HEK293 (cell line): ENCODE measurements at regions not wholly inside any gene's neighbourhood (a gene's known extent, or its start where the extent isn't known, plus 50 kb on each side); places are given as distances from the start of the nearest gene placed in this dataset.

Experiments
- CTCF ChIA-PET: fragments of 350-600 bp; formaldehyde crosslinking; extraction: SDS; loops from one replicate; lab custom pipeline; 2021; ENCODE audit warnings: antibody characterized with exemption; lab: Yijun Ruan, JAX
- POLR2A ChIA-PET: fragments of 300-600 bp; formaldehyde crosslinking; extraction: SDS; loops from one replicate; lab custom pipeline; 2020; ENCODE audit warnings: antibody characterized with exemption, inconsistent platforms; lab: Yijun Ruan, JAX
- H3K27ac ChIP-seq: fragments of 200-500 bp; sonication (Bioruptor generic); 2 replicates; pipeline ENCODE4 v1.5.1; 2014; ENCODE audit warnings: low read depth, low read length, control low read depth, inconsistent platforms; ENCODE audit errors: extremely low read depth
- H3K36me3 ChIP-seq, 2 experiments: fragments of 200-500 bp in 1 of 2; sonication (Bioruptor generic) in 1 of 2; 1 replicate in 1 of 2; 2 replicates in 1 of 2; pipeline ENCODE4 v1.5.1; 2014 to 2017; ENCODE audit warnings: inconsistent platforms in 2 of 2, low read length in 2 of 2; ENCODE audit not compliant: control insufficient read depth in 2 of 2, insufficient read depth in 1 of 2
- H3K4me1 ChIP-seq: fragments of 200-500 bp; sonication (Bioruptor generic); 2 replicates; pipeline ENCODE4 v1.5.1; 2014; ENCODE audit warnings: mild to moderate bottlenecking, low read length, inconsistent platforms; ENCODE audit not compliant: control insufficient read depth, insufficient read depth
- H3K4me3 ChIP-seq: 2 replicates; pipeline ENCODE4 v1.5.1; 2011; ENCODE audit warnings: low read depth, mild to moderate bottlenecking, control low read depth, low read length, moderate library complexity
- H3K9me3 ChIP-seq: fragments of 200-500 bp; sonication (Bioruptor generic); 2 replicates; pipeline ENCODE4 v1.5.1; 2014; ENCODE audit warnings: low read depth, low read length, inconsistent platforms; ENCODE audit not compliant: control insufficient read depth, insufficient read depth
- ATF2 ChIP-seq: fragments of 450-650 bp; formaldehyde crosslinking; IDR thresholded peaks from 2 replicates; pipeline ENCODE4 v1.5.1; 2016; ENCODE audit warnings: missing biosample characterization, missing genetic modification characterization, low read depth
- HOXD13 ChIP-seq: sonication (generic); formaldehyde crosslinking; IDR thresholded peaks from 2 replicates; pipeline ENCODE4 v1.8.0; 2022; ENCODE audit warnings: missing genetic modification reagents, borderline replicate concordance
- MYNN ChIP-seq: fragments of 450-650 bp; formaldehyde crosslinking; IDR thresholded peaks from 2 replicates; pipeline ENCODE4 v1.5.1; 2016; ENCODE audit warnings: missing biosample characterization, missing genetic modification characterization, borderline replicate concordance
- MZF1 ChIP-seq: fragments of 450-650 bp; formaldehyde crosslinking; IDR thresholded peaks from 2 replicates; pipeline ENCODE4 v1.5.1; 2017; ENCODE audit warnings: missing biosample characterization, missing genetic modification characterization, borderline replicate concordance
- OVOL3 ChIP-seq: fragments of 450-650 bp; formaldehyde crosslinking; IDR thresholded peaks from 2 replicates; pipeline ENCODE4 v1.5.1; 2016; ENCODE audit warnings: missing biosample characterization, missing genetic modification characterization
- RBAK ChIP-seq: fragments of 450-650 bp; formaldehyde crosslinking; IDR thresholded peaks from 2 replicates; pipeline ENCODE4 v1.5.1; 2016; ENCODE audit warnings: missing biosample characterization, missing genetic modification characterization
- TRIM28 ChIP-seq: IDR thresholded peaks from 2 replicates; pipeline ENCODE4 v1.6.1; 2011; ENCODE audit warnings: low read length, control low read depth, borderline replicate concordance
- ZBTB21 ChIP-seq: fragments of 450-650 bp; formaldehyde crosslinking; IDR thresholded peaks from 2 replicates; pipeline ENCODE4 v1.5.1; 2017; ENCODE audit warnings: missing biosample characterization, missing genetic modification characterization
- ZBTB48 ChIP-seq: fragments of 450-650 bp; formaldehyde crosslinking; IDR thresholded peaks from 2 replicates; pipeline ENCODE4 v1.5.1; 2016; ENCODE audit warnings: missing biosample characterization, missing genetic modification characterization
- ZBTB7A ChIP-seq: fragments of 450-650 bp; formaldehyde crosslinking; IDR thresholded peaks from 2 replicates; pipeline ENCODE4 v1.5.1; 2016; ENCODE audit warnings: low read depth, missing biosample characterization, missing genetic modification characterization
- ZBTB8A ChIP-seq: fragments of 450-650 bp; formaldehyde crosslinking; IDR thresholded peaks from 2 replicates; pipeline ENCODE4 v1.5.1; 2016; ENCODE audit warnings: missing biosample characterization, missing genetic modification characterization
- ZIC2 ChIP-seq: fragments of 450-650 bp; formaldehyde crosslinking; IDR thresholded peaks from 2 replicates; pipeline ENCODE4 v1.5.1; 2016; ENCODE audit warnings: missing biosample characterization, missing genetic modification characterization
- ZNF148 ChIP-seq: fragments of 450-650 bp; formaldehyde crosslinking; IDR thresholded peaks from 2 replicates; pipeline ENCODE4 v1.5.0; 2017; ENCODE audit warnings: missing biosample characterization, missing genetic modification characterization, borderline replicate concordance
- ZNF175 ChIP-seq: fragments of 450-650 bp; formaldehyde crosslinking; IDR thresholded peaks from 2 replicates; pipeline ENCODE4 v1.5.1; 2016; ENCODE audit warnings: missing biosample characterization, missing genetic modification characterization
- ZNF18 ChIP-seq: fragments of 450-650 bp; formaldehyde crosslinking; IDR thresholded peaks from 2 replicates; pipeline ENCODE4 v1.5.1; 2016; ENCODE audit warnings: missing biosample characterization, missing genetic modification characterization
- ZNF2 ChIP-seq: fragments of 450-650 bp; formaldehyde crosslinking; IDR thresholded peaks from 2 replicates; pipeline ENCODE4 v1.5.1; 2016; ENCODE audit warnings: missing biosample characterization, missing genetic modification characterization
- ZNF239 ChIP-seq: fragments of 450-650 bp; formaldehyde crosslinking; IDR thresholded peaks from 2 replicates; pipeline ENCODE4 v1.5.1; 2016; ENCODE audit warnings: missing biosample characterization, missing genetic modification characterization
- ZNF248 ChIP-seq: fragments of 450-650 bp; formaldehyde crosslinking; IDR thresholded peaks from 2 replicates; pipeline ENCODE4 v1.5.1; 2017; ENCODE audit warnings: missing biosample characterization, missing genetic modification characterization
- ZNF266 ChIP-seq: fragments of 450-650 bp; formaldehyde crosslinking; IDR thresholded peaks from 2 replicates; pipeline ENCODE4 v1.5.1; 2016; ENCODE audit warnings: missing biosample characterization, missing genetic modification characterization, low read depth
- ZNF37A ChIP-seq: fragments of 450-650 bp; IDR thresholded peaks from 2 replicates; pipeline ENCODE4 v1.5.1; 2018; ENCODE audit warnings: missing biosample characterization, missing genetic modification characterization
- ZNF391 ChIP-seq: fragments of 450-650 bp; formaldehyde crosslinking; IDR thresholded peaks from 2 replicates; pipeline ENCODE4 v1.5.1; 2016; ENCODE audit warnings: low read depth, missing biosample characterization, missing genetic modification characterization, borderline replicate concordance
- ZNF416 ChIP-seq: fragments of 450-650 bp; formaldehyde crosslinking; IDR thresholded peaks from 2 replicates; pipeline ENCODE4 v1.5.1; 2016; ENCODE audit warnings: missing biosample characterization, missing genetic modification characterization
- ZNF561 ChIP-seq: fragments of 450-650 bp; IDR thresholded peaks from 2 replicates; pipeline ENCODE4 v1.5.1; 2018; ENCODE audit warnings: missing biosample characterization, missing genetic modification characterization, borderline replicate concordance
- ZNF610 ChIP-seq: fragments of 450-650 bp; formaldehyde crosslinking; IDR thresholded peaks from 2 replicates; pipeline ENCODE4 v1.5.1; 2016; ENCODE audit warnings: missing biosample characterization, missing genetic modification characterization, borderline replicate concordance
- ZNF623 ChIP-seq: fragments of 450-650 bp; formaldehyde crosslinking; IDR thresholded peaks from 2 replicates; pipeline ENCODE4 v1.5.1; 2016; ENCODE audit warnings: missing biosample characterization, missing genetic modification characterization
- ZNF624 ChIP-seq: fragments of 450-650 bp; formaldehyde crosslinking; IDR thresholded peaks from 2 replicates; pipeline ENCODE4 v1.5.1; 2017; ENCODE audit warnings: missing biosample characterization, missing genetic modification characterization
- ZNF768 ChIP-seq: fragments of 450-650 bp; formaldehyde crosslinking; IDR thresholded peaks from 2 replicates; pipeline ENCODE4 v1.5.1; 2018; ENCODE audit warnings: missing biosample characterization, mild to moderate bottlenecking, missing genetic modification characterization
- ZNF785 ChIP-seq: fragments of 450-650 bp; formaldehyde crosslinking; IDR thresholded peaks from 2 replicates; pipeline ENCODE4 v1.5.1; 2016; ENCODE audit warnings: missing biosample characterization, missing genetic modification characterization

- no peaks in the 10 kb centered on the region for H3K36me3 ChIP-seq
- peaks cover 11% of the 10 kb centered on the region for H3K4me1 ChIP-seq
- no peak for TF ChIP-seq ZNF37A (tag by site-specific recombination)
- TF ChIP-seq ZNF768 (tag by site-specific recombination) = no peak
- no peak for TF ChIP-seq ZNF623
- no peak for TF ChIP-seq ZNF2
- TF ChIP-seq ZNF18 (tag by site-specific recombination) = no peak
- no peak for TF ChIP-seq ZNF561 (tag by site-specific recombination)
- TF ChIP-seq ZNF416 = no peak
- TF ChIP-seq ZBTB8A (tag by site-specific recombination) = no peak
- TF ChIP-seq ZNF785 (tag by site-specific recombination) = no peak
- TF ChIP-seq ZNF148 (tag by site-specific recombination) = no peak
- TF ChIP-seq ZNF624 (tag by site-specific recombination) = no peak
- TF ChIP-seq OVOL3 (tag by site-specific recombination) = no peak
- TF ChIP-seq RBAK (tag by site-specific recombination) = no peak
- TF ChIP-seq ZNF248 (tag by site-specific recombination) = no peak
- TF ChIP-seq, all 188 proteins: peak for 0
- POLR2A ChIA-PET = no interaction called here
- Histone ChIP-seq H3K9me3 (no peaks in the 10 kb centered on the region), H3K4me3 (no peak overlapping the region), H3K27ac (no peak overlapping the region)
- CTCF ChIA-PET = interaction anchor here (0.8 kb wide), 1 partner anchor 12 kb away, joined by 3 read pairs; no protein-coding TSS in a partner anchor
These were observed 134.1 kb upstream of the ETV3 start for GRCh38 chr1:157272264-157272663.

- CTCF ChIA-PET = interaction anchor here (0.5 kb wide), 1 partner anchor 213 kb away, joined by 4 read pairs; no protein-coding TSS in a partner anchor
These were observed 132.6 kb upstream of the ETV3 start for GRCh38 chr1:157270705-157271274.

GRCh38 chr1:157269656-157270375, 131.6 kb upstream of the ETV3 start:
- CTCF ChIA-PET = no interaction called here
- no peak overlapping the region for H3K4me3 ChIP-seq
- peaks cover 11% of the 10 kb centered on the region; the same call in 1 of the 2 replicates for H3K4me1 ChIP-seq
- no peak overlapping the region for H3K27ac ChIP-seq
- POLR2A ChIA-PET = no interaction called here
- H3K36me3 ChIP-seq = no peaks in the 10 kb centered on the region
- TF ChIP-seq ATF2 (tag by site-specific recombination) = no peak
- no peak for TF ChIP-seq ZBTB21 (tag by site-specific recombination)
- TF ChIP-seq MZF1 (tag by site-specific recombination) = no peak
- TF ChIP-seq ZNF266 = no peak
- TF ChIP-seq ZNF391 (tag by site-specific recombination) = no peak
- no peak for TF ChIP-seq MYNN (tag by site-specific recombination)
- no peak for TF ChIP-seq HOXD13 (CRISPR knock-in tag)
- TF ChIP-seq ZNF175 (tag by site-specific recombination) = no peak
- TF ChIP-seq ZBTB7A (tag by site-specific recombination) = no peak
- H3K9me3 ChIP-seq = no peaks in the 10 kb centered on the region

More at GRCh38 chr1:157270705-157271274, 132.6 kb upstream of the ETV3 start:
- POLR2A ChIA-PET = no interaction called here
- no peak overlapping the region for H3K4me3 ChIP-seq
- peak; percentile 48 for TF ChIP-seq ZIC2
- no peak for TF ChIP-seq ZNF610 (tag by site-specific recombination)
- no peak for TF ChIP-seq ZBTB48 (tag by site-specific recombination)
- no peak for TF ChIP-seq ZNF239 (tag by site-specific recombination)
- TF ChIP-seq TRIM28 = no peak
- no peaks in the 10 kb centered on the region for H3K36me3 ChIP-seq
- H3K4me1 ChIP-seq = peaks cover 11% of the 10 kb centered on the region
- no peak overlapping the region for H3K27ac ChIP-seq
- H3K9me3 ChIP-seq = no peaks in the 10 kb centered on the region
